Endodermal cell (in vitro differentiated cells): ENCODE measurements at regions not wholly inside any gene's neighbourhood (a gene's known extent, or its start where the extent isn't known, plus 50 kb on each side); places are given as distances from the start of the nearest gene placed in this dataset.
A peak's percentile ranks its signal among the peaks of the same experiment; 100 is the strongest.

Source experiments
- DNase-seq: peaks from one replicate; pipeline ENCODE4 v3.0.0-alpha.2; 2017
- H3K27ac ChIP-seq: 2 replicates; pipeline ENCODE4 v1.5.1; 2013; ENCODE audit warnings: mild to moderate bottlenecking, low read depth, low read length, moderate library complexity
- H3K27me3 ChIP-seq: 2 replicates; pipeline ENCODE4 v1.6.1; 2013; ENCODE audit warnings: mild to moderate bottlenecking, low read length, moderate library complexity; ENCODE audit not compliant: insufficient read depth, control insufficient read depth, poor library complexity, severe bottlenecking
- H3K36me3 ChIP-seq: 2 replicates; pipeline ENCODE4 v1.7.0; 2013; ENCODE audit warnings: mild to moderate bottlenecking, low read length, moderate library complexity; ENCODE audit not compliant: control insufficient read depth, insufficient read depth
- H3K4me1 ChIP-seq: one replicate; pipeline ENCODE4 v1.7.0; 2013; ENCODE audit warnings: low read length; ENCODE audit not compliant: control insufficient read depth, insufficient read depth
- H3K4me3 ChIP-seq: 2 replicates; pipeline ENCODE4 v1.5.1; 2013; ENCODE audit warnings: mild to moderate bottlenecking, low read length, moderate library complexity
- H3K9ac ChIP-seq: 2 replicates; pipeline ENCODE4 v1.6.1; 2013; ENCODE audit warnings: mild to moderate bottlenecking, low read length, moderate library complexity; ENCODE audit not compliant: poor library complexity, severe bottlenecking; ENCODE audit errors: extremely low read depth
- H3K9me3 ChIP-seq: 2 replicates; pipeline ENCODE4 v1.6.1; 2013; ENCODE audit warnings: mild to moderate bottlenecking, low read length, moderate library complexity; ENCODE audit not compliant: control insufficient read depth
- H3K27ac Mint-ChIP-seq: 2 replicates; pipeline ENCODE4 v1.8.0; 2020; ENCODE audit warnings: mixed read lengths
- H3K27me3 Mint-ChIP-seq: 2 replicates; pipeline ENCODE4 v1.8.0; 2021; ENCODE audit warnings: mild to moderate bottlenecking, mixed read lengths; ENCODE audit not compliant: insufficient read depth
- H3K36me3 Mint-ChIP-seq: 2 replicates; pipeline ENCODE4 v1.8.0; 2020; ENCODE audit warnings: low read depth, mixed read lengths
- H3K4me1 Mint-ChIP-seq: 2 replicates; pipeline ENCODE4 v1.8.0; 2020; ENCODE audit warnings: mixed read lengths
- H3K4me3 Mint-ChIP-seq: 2 replicates; pipeline ENCODE4 v1.8.0; 2020; ENCODE audit warnings: mild to moderate bottlenecking, moderate library complexity, mixed read lengths
- H3K9me3 Mint-ChIP-seq: 2 replicates; pipeline ENCODE4 v1.8.0; 2020; ENCODE audit warnings: mild to moderate bottlenecking, mixed read lengths
- WGBS, 2 experiments: methylation state at CpG; one replicate each; pipeline versions ENCODE4 v1.1.5 to v1.1.7; 2013; ENCODE audit warnings: missing lambda C conversion rate in 2 of 2, mixed read lengths in 1 of 2; ENCODE audit not compliant: insufficient coverage in 1 of 2, insufficient read length in 1 of 2; 5-methylcytosine and 5-hydroxymethylcytosine counted together
- TF ChIP-seq, protein P1 (sequence below): fragments of 200-600 bp; sonication (generic); conservative IDR thresholded peaks from 2 replicates; pipeline ENCODE4 v1.5.0; 2021; ENCODE audit warnings: antibody characterized with exemption, mild to moderate bottlenecking

DNA sequence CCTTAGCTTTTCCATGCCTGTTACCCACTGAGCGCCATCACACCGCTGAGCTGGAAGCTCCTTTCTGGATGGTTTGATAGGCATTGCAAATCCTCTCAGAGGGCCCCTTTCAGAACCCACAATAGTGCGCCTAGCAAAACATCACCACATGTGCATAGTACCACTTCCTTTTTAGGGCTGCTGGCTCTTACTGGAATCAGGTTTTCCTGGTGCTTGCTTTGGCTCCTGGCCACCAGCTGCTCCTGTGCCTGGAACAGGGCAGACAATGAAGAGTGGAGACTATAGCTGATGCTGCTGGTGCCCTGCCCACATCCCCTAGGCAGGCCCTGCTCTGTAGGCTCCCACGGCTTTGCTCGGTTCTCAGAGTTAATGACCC, 163.6 kb upstream of the SEMA6A start:
- Histone ChIP-seq H3K4me3 (no peak overlapping the region), H3K4me1 (peaks cover 14% of the 10 kb centered on the region), H3K27ac (no peak overlapping the region), H3K36me3 (no peaks in the 10 kb centered on the region), H3K9ac (no peak overlapping the region), H3K27me3 (no peaks in the 10 kb centered on the region), H3K9me3 (no peaks in the 10 kb centered on the region)
- 83 to 86% methylated on average over 5 of the region's 5 CpGs for WGBS, 2 experiments
- H3K4me1 Mint-ChIP-seq = peaks cover 38% of the 10 kb centered on the region
- H3K4me3 Mint-ChIP-seq = no peak overlapping the region
- peaks cover 2% of the 10 kb centered on the region for H3K27me3 Mint-ChIP-seq
- no peaks in the 10 kb centered on the region for H3K36me3 Mint-ChIP-seq
- no peak overlapping the region for H3K27ac Mint-ChIP-seq
- peak; percentile 59 for DNase-seq
- TF ChIP-seq, protein P1, sequence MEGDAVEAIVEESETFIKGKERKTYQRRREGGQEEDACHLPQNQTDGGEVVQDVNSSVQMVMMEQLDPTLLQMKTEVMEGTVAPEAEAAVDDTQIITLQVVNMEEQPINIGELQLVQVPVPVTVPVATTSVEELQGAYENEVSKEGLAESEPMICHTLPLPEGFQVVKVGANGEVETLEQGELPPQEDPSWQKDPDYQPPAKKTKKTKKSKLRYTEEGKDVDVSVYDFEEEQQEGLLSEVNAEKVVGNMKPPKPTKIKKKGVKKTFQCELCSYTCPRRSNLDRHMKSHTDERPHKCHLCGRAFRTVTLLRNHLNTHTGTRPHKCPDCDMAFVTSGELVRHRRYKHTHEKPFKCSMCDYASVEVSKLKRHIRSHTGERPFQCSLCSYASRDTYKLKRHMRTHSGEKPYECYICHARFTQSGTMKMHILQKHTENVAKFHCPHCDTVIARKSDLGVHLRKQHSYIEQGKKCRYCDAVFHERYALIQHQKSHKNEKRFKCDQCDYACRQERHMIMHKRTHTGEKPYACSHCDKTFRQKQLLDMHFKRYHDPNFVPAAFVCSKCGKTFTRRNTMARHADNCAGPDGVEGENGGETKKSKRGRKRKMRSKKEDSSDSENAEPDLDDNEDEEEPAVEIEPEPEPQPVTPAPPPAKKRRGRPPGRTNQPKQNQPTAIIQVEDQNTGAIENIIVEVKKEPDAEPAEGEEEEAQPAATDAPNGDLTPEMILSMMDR = no peak
- H3K9me3 Mint-ChIP-seq = peaks cover 9% of the 10 kb centered on the region

- Histone ChIP-seq H3K9ac (no peak overlapping the region), H3K9me3 (no peaks in the 10 kb centered on the region), H3K27me3 (no peaks in the 10 kb centered on the region), H3K27ac (no peak overlapping the region), H3K4me3 (no peak overlapping the region), H3K36me3 (no peaks in the 10 kb centered on the region), H3K4me1 (peaks cover 21% of the 10 kb centered on the region)
- Mint-ChIP-seq H3K27ac (no peak overlapping the region), H3K4me3 (no peak overlapping the region), H3K36me3 (no peaks in the 10 kb centered on the region), H3K4me1 (peaks cover 51% of the 10 kb centered on the region), H3K9me3 (no peaks in the 10 kb centered on the region), H3K27me3 (peaks cover 2% of the 10 kb centered on the region)
- TF ChIP-seq, protein P1 = no peak
- no peak for DNase-seq
Observed at GRCh38 chr5:116736671-116737070, 162.0 kb upstream of the SEMA6A start.

- no peak overlapping the region for H3K4me3 Mint-ChIP-seq
- H3K27ac ChIP-seq = no peak overlapping the region
- TF ChIP-seq, protein P1 = no peak
- no peaks in the 10 kb centered on the region for H3K27me3 ChIP-seq
- H3K27ac Mint-ChIP-seq = peak overlapping the region; percentile 52
- H3K4me1 Mint-ChIP-seq = peaks cover 51% of the 10 kb centered on the region
- WGBS, 2 experiments = 53 to 63% methylated on average over 8 to 11 of the region's 11 CpGs
- peaks cover 21% of the 10 kb centered on the region for H3K4me1 ChIP-seq
- no peaks in the 10 kb centered on the region for H3K9me3 ChIP-seq
- H3K27me3 Mint-ChIP-seq = no peaks in the 10 kb centered on the region
- H3K36me3 Mint-ChIP-seq = no peaks in the 10 kb centered on the region
- H3K36me3 ChIP-seq = no peaks in the 10 kb centered on the region
- H3K4me3 ChIP-seq = peak overlapping the region; percentile 44
- no peak overlapping the region for H3K9ac ChIP-seq
- DNase-seq = peak; percentile 75
- no peaks in the 10 kb centered on the region for H3K9me3 Mint-ChIP-seq
Observed at GRCh38 chr5:116733991-116734975, 159.7 kb upstream of the SEMA6A start.
